Activated CD8-positive, alpha-beta T cell treated with anti-CD3 and anti-CD28 coated beads for 36 hours (primary cell): ENCODE measurements at regions not wholly inside any gene's neighbourhood (a gene's known extent, or its start where the extent isn't known, plus 50 kb on each side); places are given as distances from the start of the nearest gene placed in this dataset.

ENCODE experiments used
- ATAC-seq: fragments of 200-7000 bp; cut with Tn5 transposase; one replicate; pipeline ENCODE4 v1.10.0; 2021; ENCODE audit warnings: mild to moderate bottlenecking, moderate library complexity
- CTCF ChIA-PET: fragments of 350-600 bp; sonication (Branson Sonifier 250); formaldehyde crosslinking; loops from one replicate; lab custom pipeline; 2021; ENCODE audit warnings: antibody characterized with exemption; lab: Charles Lee
- POLR2A ChIA-PET: fragments of 350-600 bp; sonication (Branson Sonifier 250); formaldehyde crosslinking; loops from one replicate; lab custom pipeline; 2021; ENCODE audit warnings: antibody characterized with exemption; lab: Charles Lee
- DNase-seq: peaks from one replicate; pipeline ENCODE4 v3.0.0-alpha.2; 2020
- H3K27ac Mint-ChIP-seq: one replicate; pipeline ENCODE4 v1.8.0; 2021; ENCODE audit warnings: mild to moderate bottlenecking, mixed read lengths
- H3K27me3 Mint-ChIP-seq: one replicate; pipeline ENCODE4 v1.8.0; 2021; ENCODE audit warnings: mixed read lengths
- H3K36me3 Mint-ChIP-seq: one replicate; pipeline ENCODE4 v1.8.0; 2021; ENCODE audit warnings: low read depth, mixed read lengths
- H3K4me1 Mint-ChIP-seq: one replicate; pipeline ENCODE4 v1.8.0; 2021; ENCODE audit warnings: low read depth, mixed read lengths
- H3K4me3 Mint-ChIP-seq: one replicate; pipeline ENCODE4 v1.8.0; 2021; ENCODE audit warnings: mild to moderate bottlenecking, moderate library complexity, mixed read lengths
- H3K9me3 Mint-ChIP-seq: one replicate; pipeline ENCODE4 v1.8.0; 2021; ENCODE audit warnings: mixed read lengths
- intact Hi-C: fragments of 100-400 bp; cut with micrococcal nuclease; formaldehyde crosslinking; loops from one replicate; pipeline ENCODE4 v1.10.0; 2022
- TF ChIP-seq, protein P1 (sequence below): fragments of 200-600 bp; IDR thresholded peaks from one replicate; pipeline ENCODE4 v1.8.0; 2022; ENCODE audit warnings: antibody characterized with exemption, mild to moderate bottlenecking

DNA sequence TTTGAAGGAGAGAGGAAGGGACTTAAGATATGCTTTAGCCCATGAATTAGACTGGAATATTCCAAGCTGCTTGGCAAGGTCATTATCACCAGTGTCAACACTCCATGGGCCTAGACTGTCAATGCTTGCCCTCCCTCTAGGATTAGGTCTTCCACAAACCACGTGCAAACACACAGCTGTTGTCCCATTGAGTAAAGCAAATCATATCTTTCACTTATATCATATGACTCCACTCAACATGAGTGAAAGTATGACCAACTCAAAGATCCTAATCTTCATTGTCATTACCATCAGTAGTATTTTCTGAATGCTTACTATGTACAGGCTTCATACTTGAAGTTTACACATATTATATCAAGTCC, 57.0 kb upstream of the GRAMD2B start:
- DNase-seq: no peak
- Mint-ChIP-seq H3K4me1 (peaks cover 4% of the 10 kb centered on the region), H3K27me3 (no peaks in the 10 kb centered on the region), H3K4me3 (no peak overlapping the region), H3K27ac (no peak overlapping the region), H3K36me3 (no peaks in the 10 kb centered on the region), H3K9me3 (no peaks in the 10 kb centered on the region)
- ATAC-seq: no peak
- CTCF ChIA-PET: interaction anchor here (0.9 to 2.0 kb wide), 4 partner anchors 13 to 167 kb away, joined by 3 to 14 read pairs (median 4); no protein-coding TSS in a partner anchor
- POLR2A ChIA-PET: no interaction called here
- intact Hi-C loops: no loop called here
- TF ChIP-seq, protein P1, sequence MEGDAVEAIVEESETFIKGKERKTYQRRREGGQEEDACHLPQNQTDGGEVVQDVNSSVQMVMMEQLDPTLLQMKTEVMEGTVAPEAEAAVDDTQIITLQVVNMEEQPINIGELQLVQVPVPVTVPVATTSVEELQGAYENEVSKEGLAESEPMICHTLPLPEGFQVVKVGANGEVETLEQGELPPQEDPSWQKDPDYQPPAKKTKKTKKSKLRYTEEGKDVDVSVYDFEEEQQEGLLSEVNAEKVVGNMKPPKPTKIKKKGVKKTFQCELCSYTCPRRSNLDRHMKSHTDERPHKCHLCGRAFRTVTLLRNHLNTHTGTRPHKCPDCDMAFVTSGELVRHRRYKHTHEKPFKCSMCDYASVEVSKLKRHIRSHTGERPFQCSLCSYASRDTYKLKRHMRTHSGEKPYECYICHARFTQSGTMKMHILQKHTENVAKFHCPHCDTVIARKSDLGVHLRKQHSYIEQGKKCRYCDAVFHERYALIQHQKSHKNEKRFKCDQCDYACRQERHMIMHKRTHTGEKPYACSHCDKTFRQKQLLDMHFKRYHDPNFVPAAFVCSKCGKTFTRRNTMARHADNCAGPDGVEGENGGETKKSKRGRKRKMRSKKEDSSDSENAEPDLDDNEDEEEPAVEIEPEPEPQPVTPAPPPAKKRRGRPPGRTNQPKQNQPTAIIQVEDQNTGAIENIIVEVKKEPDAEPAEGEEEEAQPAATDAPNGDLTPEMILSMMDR: no peak

DNA sequence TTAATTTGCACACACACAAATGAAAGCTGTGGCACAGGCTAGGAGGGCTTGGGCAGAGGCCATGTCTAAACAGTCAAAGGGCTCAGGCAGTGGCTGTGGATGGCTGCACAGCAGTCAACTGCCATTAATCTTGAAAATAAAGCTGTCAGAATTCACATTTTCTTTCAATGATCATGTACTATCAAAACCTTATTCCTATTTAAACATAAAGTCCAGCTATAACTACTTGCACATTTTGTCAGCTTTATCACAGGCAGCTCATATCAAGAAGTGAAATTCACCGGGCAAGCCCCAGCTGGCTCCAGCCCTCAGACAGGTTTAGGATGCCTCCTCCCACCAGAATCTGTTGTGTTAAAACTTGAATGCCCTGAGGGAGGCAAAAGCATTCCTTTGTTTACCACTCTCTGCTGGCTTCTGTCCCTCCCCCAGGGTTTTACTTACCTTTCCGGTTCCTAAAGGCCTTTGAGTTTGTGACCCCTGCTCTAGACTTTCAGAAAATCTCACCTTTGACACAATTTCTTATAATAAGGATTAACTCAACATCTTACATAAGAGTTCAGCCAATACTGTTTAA, 54.9 kb upstream of the GRAMD2B start:
- POLR2A ChIA-PET: no interaction called here
- CTCF ChIA-PET: interaction anchor here (1.2 to 2.3 kb wide), 4 partner anchors 14 to 171 kb away, joined by 3 to 9 read pairs (median 4); no protein-coding TSS in a partner anchor
- Mint-ChIP-seq H3K27ac (no peak overlapping the region), H3K36me3 (no peaks in the 10 kb centered on the region), H3K4me3 (no peak overlapping the region), H3K4me1 (peaks cover 6% of the 10 kb centered on the region), H3K9me3 (no peaks in the 10 kb centered on the region), H3K27me3 (no peaks in the 10 kb centered on the region)
- DNase-seq (no peak), ATAC-seq (no peak)
- TF ChIP-seq, protein P1: no peak
- intact Hi-C loops: no loop called here

DNA sequence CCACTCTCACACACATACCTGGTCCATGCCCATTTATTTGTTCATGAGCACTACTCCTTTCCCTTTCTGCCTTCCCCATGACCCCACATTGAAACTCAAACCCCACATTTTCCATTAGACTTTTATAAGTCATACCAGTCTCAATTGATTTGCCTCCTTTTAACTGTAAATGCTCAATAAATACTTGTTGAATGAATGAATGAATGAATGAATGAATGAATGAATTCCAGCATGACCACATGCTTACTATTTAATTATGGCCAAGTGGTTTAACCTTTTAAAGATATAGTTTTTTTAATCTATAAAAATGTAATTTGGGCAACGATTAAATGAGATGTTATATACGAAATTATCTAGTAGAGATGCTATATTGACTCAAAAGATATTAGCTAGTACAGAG, 54.1 kb upstream of the GRAMD2B start:
- ChIA-PET POLR2A (no interaction called here), CTCF (interaction anchor here (0.8 to 2.3 kb wide), 4 partner anchors 14 to 170 kb away, joined by 3 to 6 read pairs (median 3); no protein-coding TSS in a partner anchor)
- Mint-ChIP-seq H3K4me1 (peaks cover 12% of the 10 kb centered on the region), H3K36me3 (no peaks in the 10 kb centered on the region), H3K4me3 (no peak overlapping the region), H3K27me3 (no peaks in the 10 kb centered on the region), H3K9me3 (no peaks in the 10 kb centered on the region), H3K27ac (no peak overlapping the region)
- no peak for ATAC-seq
- intact Hi-C loops: no loop called here
- TF ChIP-seq, protein P1: no peak
- DNase-seq: no peak

DNA sequence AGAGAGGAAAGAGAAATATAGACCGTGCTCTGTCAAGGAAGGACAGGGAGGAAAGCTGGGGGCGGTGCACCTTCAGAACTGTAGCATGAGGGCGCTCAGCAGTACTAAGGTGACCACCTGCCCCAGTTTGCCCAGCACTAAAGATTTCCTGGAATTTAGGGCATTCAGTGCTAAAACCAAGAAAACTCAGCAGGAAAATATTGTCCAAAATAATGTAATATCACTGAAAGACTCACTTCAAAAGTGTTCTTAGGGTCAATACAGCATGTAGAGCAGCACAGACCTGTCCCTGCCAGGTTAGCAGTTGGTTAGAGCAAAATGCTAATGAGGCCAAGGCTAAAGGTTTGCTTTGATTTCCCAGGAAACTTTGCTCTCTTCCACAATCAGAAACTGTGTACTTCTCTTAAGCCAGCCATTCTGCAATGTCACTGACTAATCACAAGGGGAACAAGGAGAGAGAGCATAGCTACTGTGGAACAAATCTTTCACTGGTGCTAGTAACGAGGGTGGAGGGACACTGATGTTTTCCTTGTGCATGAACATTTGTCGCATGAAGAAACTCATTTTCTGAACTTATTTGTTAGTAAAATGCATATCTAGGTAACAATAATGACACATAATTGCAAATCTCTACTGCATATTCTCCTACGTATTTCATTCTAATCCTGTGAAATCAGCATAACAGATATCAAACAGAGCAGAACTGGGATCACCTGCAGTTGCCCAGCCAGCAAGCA, 53.0 kb upstream of the GRAMD2B start:
- CTCF ChIA-PET: interaction anchor here (0.8 to 1.6 kb wide), 2 partner anchors 36 to 61 kb away, joined by 3 read pairs; no protein-coding TSS in a partner anchor
- POLR2A ChIA-PET: no interaction called here
- TF ChIP-seq, protein P1: no peak
- no peak for DNase-seq
- H3K9me3 Mint-ChIP-seq: no peaks in the 10 kb centered on the region
- no peak overlapping the region for H3K27ac Mint-ChIP-seq
- no peak for ATAC-seq
- no peaks in the 10 kb centered on the region for H3K36me3 Mint-ChIP-seq
- H3K4me3 Mint-ChIP-seq: no peak overlapping the region
- peaks cover 16% of the 10 kb centered on the region for H3K4me1 Mint-ChIP-seq
- H3K27me3 Mint-ChIP-seq: no peaks in the 10 kb centered on the region
- intact Hi-C loops: no loop called here
